ENCODE measurements at regions not wholly inside any gene's neighbourhood (a gene's known extent, or its start where the extent isn't known, plus 50 kb on each side); places are given as distances from the start of the nearest gene placed in this dataset.

GRCh38 chr5:81878333-81878732 lies 93.5 kb upstream of the ATG10 start:
- no peak for TF ChIP-seq CTCF (IDR thresholded peaks at IDR 0.05; ENCODE audit: control extremely low read depth, extremely low read depth, low read depth, missing control alignments)
- CTCF ChIA-PET, result interaction anchor here (1.4 to 1.7 kb wide), 2 partner anchors 9 to 11 kb away, joined by 3 to 4 read pairs; no protein-coding TSS in a partner anchor
- DNase-seq (ENCODE audit: extremely low spot score), result no peak

DNA sequence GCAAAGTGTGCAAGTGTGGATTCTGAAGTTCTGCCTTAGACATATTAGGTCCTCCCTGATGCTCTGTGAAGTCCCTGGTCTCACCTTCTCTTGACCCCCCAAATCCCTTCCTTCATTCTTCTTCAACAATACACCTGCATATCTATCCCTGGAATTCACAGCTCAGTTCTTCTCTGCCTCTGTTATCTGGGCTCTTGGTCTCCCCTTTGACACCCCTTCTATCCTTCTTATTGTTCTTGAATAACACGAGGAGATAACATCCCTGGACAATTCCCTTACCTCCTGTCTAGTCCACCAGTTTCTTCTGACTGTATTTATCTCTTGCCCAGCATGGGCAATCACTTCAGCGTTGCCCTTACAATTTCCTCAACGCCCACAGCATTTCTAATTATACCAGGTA lies 104.8 kb upstream of the ATG10 start:
- no peak for DNase-seq (ENCODE audit: extremely low spot score)
- ChIA-PET CTCF (interaction anchor here (0.7 kb wide), 1 partner anchor 22 kb away, joined by 3 read pairs; no protein-coding TSS in a partner anchor), POLR2A (no interaction called here)
- TF ChIP-seq CTCF (IDR thresholded peaks at IDR 0.05; ENCODE audit: control extremely low read depth, extremely low read depth, low read depth, missing control alignments), result no peak

More at GRCh38 chr5:81878333-81878732, 93.5 kb upstream of the ATG10 start:
- POLR2A ChIA-PET, result no interaction called here

- CTCF ChIA-PET, result interaction anchor here (1.3 kb wide), 1 partner anchor 10 kb away, joined by 8 read pairs; no protein-coding TSS in a partner anchor
- POLR2A ChIA-PET, result no interaction called here
These were observed 109.9 kb upstream of the SSBP2 start for GRCh38 chr5:81860778-81861177.

GRCh38 chr5:81859624-81860023 lies 108.7 kb upstream of the SSBP2 start:
- TF ChIP-seq CTCF (IDR thresholded peaks at IDR 0.05; ENCODE audit: control extremely low read depth, extremely low read depth, low read depth, missing control alignments), result no peak
- CTCF ChIA-PET, result no interaction called here
- POLR2A ChIA-PET, result no interaction called here
- DNase-seq (ENCODE audit: extremely low spot score), result no peak

More at GRCh38 chr5:81860778-81861177, 109.9 kb upstream of the SSBP2 start:
- no peak for DNase-seq (ENCODE audit: extremely low spot score)
- TF ChIP-seq CTCF (IDR thresholded peaks at IDR 0.05; ENCODE audit: control extremely low read depth, extremely low read depth, low read depth, missing control alignments), result no peak

GRCh38 chr5:81856948-81857928 lies 106.3 kb upstream of the SSBP2 start:
- peak; percentile 38 for TF ChIP-seq CTCF (IDR thresholded peaks at IDR 0.05; ENCODE audit: control extremely low read depth, extremely low read depth, low read depth, missing control alignments)
- CTCF ChIA-PET, result interaction anchor here (0.7 to 2.7 kb wide), 15 partner anchors 8 to 308 kb away, joined by 3 to 23 read pairs (median 3); no protein-coding TSS in a partner anchor
- DNase-seq (ENCODE audit: extremely low spot score), result no peak
- POLR2A ChIA-PET, result no interaction called here

- POLR2A ChIA-PET, result no interaction called here
These were observed 104.7 kb upstream of the SSBP2 start for GRCh38 chr5:81855591-81855990.

More at GRCh38 chr5:81855591-81855990, 104.7 kb upstream of the SSBP2 start:
- TF ChIP-seq CTCF (IDR thresholded peaks at IDR 0.05; ENCODE audit: control extremely low read depth, extremely low read depth, low read depth, missing control alignments), result no peak
- CTCF ChIA-PET, result interaction anchor here (1.4 to 2.7 kb wide), 3 partner anchors 11 to 51 kb away, joined by 3 to 9 read pairs (median 6); no protein-coding TSS in a partner anchor
- DNase-seq (ENCODE audit: extremely low spot score), result no peak

All from GM10248 (cell line).